Tibial artery (tissue), 4 donors: ENCODE measurements at regions not wholly inside any gene's neighbourhood (a gene's known extent, or its start where the extent isn't known, plus 50 kb on each side); places are given as distances from the start of the nearest gene placed in this dataset.

Experiments used
- DNase-seq, 2 donors: peaks; one replicate each; pipeline ENCODE4 v3.0.0-alpha.2; 2019
- H3K27ac ChIP-seq, 2 donors: fragments of 200-600 bp; sonication (generic) in 1 of 2; 1 replicate in 1 of 2; 2 replicates in 1 of 2; pipeline ENCODE4 v1.5.1; 2018 to 2019; ENCODE audit warnings: mild to moderate bottlenecking in 1 of 2
- H3K27me3 ChIP-seq, 2 donors: fragments of 200-600 bp; sonication (generic) in 1 of 2; one replicate each; pipeline versions ENCODE4 v1.5.1 to v1.6.0; 2016 to 2019
- H3K36me3 ChIP-seq, 3 donors: fragments of 200-600 bp; sonication (generic) in 2 of 3; one replicate each; pipeline ENCODE4 v1.5.1; 2016 to 2019; ENCODE audit warnings: mild to moderate bottlenecking in 2 of 3
- H3K4me1 ChIP-seq, 4 donors: fragments of 200-600 bp; sonication (generic) in 2 of 4; 1 replicate in 3 of 4; 2 replicates in 1 of 4; pipeline ENCODE4 v1.5.1; 2016 to 2019
- H3K4me3 ChIP-seq, 2 donors: fragments of 200-600 bp; sonication (generic) in 1 of 2; 1 replicate in 1 of 2; 2 replicates in 1 of 2; pipeline ENCODE4 v1.5.1; 2018 to 2019; ENCODE audit warnings: mild to moderate bottlenecking in 2 of 2
- H3K9me3 ChIP-seq, 3 donors: fragments of 200-600 bp; sonication (generic) in 1 of 3; one replicate each; pipeline ENCODE4 v1.5.1; 2016 to 2019
- intact Hi-C: fragments of 100-400 bp; cut with DNase I; formaldehyde crosslinking; loops from one replicate; pipeline ENCODE4 v1.15.0; 2023; ENCODE audit warnings: low total_unique reads
- TF ChIP-seq, protein P1 (sequence below), 2 experiments: fragments of 200-600 bp in 1 of 2; fragments of 450-650 bp in 1 of 2; IDR thresholded peaks; one replicate each; pipeline ENCODE4 v1.5.1; 2017 to 2019; ENCODE audit warnings: antibody characterized with exemption in 2 of 2, mild to moderate bottlenecking in 1 of 2, moderate library complexity in 1 of 2

DNA sequence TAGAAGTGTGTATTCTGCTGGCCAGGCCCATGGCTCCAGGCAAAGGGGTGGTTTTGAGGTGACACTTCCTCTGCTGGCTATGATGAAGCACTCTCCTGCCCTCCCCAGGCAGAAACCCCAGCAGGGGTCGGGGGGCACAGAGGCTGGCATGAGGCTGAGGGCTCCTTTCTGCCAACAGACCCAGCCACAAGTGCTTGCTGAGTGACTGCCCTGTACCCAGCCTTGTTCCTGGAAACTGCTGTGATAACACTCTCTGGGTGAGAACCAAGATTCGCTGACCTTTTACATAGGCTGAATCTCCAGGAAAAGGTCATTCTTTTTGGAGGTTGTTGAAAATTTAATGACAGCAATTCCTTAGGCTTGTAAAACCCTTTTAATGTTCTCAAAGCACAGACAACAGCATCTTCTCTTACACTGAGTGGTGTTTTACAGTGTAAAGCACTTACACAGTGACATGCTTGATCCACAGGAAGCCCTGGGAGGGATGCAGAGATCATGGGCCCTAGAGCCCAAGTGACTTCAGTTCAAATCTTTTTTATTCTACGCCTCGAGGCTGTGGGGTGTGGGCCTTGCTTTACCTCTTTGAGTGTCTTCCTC is 155.5 kb upstream of the FGGY start:
- H3K36me3 ChIP-seq: no peaks in the 10 kb centered on the region
- TF ChIP-seq, protein P1, sequence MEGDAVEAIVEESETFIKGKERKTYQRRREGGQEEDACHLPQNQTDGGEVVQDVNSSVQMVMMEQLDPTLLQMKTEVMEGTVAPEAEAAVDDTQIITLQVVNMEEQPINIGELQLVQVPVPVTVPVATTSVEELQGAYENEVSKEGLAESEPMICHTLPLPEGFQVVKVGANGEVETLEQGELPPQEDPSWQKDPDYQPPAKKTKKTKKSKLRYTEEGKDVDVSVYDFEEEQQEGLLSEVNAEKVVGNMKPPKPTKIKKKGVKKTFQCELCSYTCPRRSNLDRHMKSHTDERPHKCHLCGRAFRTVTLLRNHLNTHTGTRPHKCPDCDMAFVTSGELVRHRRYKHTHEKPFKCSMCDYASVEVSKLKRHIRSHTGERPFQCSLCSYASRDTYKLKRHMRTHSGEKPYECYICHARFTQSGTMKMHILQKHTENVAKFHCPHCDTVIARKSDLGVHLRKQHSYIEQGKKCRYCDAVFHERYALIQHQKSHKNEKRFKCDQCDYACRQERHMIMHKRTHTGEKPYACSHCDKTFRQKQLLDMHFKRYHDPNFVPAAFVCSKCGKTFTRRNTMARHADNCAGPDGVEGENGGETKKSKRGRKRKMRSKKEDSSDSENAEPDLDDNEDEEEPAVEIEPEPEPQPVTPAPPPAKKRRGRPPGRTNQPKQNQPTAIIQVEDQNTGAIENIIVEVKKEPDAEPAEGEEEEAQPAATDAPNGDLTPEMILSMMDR (IDR thresholded peaks at IDR 0.05): no peak
- intact Hi-C loops: no loop called here
- no peak overlapping the region for H3K4me3 ChIP-seq
- no peak overlapping the region for H3K27ac ChIP-seq
- no peaks in the 10 kb centered on the region for H3K9me3 ChIP-seq
- no peaks in the 10 kb centered on the region for H3K27me3 ChIP-seq
- peaks cover 0 to 40% (median 16%) of the 10 kb centered on the region in 4 donors for H3K4me1 ChIP-seq
- no peak for DNase-seq

DNA sequence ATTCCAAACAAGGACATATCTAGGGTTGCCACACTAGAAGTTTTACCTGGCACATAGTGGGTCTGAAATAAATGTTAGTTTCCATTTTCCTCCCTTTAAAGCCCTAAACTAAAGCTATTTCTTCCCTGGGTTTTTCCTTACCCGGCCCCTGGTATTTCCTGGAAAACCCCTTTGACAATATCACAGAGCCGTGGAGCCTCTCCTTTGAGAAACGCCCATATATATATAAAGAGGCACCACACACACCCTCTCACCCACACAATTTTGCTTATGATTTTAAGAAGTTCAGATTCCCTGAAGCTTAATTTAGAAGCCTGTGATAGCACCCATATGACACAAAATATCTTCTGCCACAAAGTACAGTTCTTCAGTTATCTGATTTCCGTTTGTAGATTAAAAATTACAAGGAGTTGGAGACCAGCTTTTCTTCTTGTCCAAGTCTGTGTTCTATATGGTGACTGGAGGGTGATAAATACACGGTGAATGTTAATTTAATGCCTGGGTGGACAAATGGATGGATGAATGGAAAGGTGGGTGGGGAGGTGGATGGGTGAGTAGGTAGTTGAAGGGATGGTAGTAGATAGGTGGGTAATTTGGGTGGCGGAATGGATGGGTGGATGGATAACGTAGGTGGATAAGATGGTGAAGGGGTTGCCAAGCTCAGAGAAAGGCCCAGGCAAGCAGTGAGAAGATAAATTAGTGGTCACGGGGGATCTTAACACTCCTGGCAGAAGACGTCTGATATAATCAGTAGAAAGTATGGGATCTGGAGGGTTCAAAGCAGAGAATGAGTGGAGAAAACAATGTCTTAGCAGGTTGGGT is 154.4 kb upstream of the FGGY start:
- H3K9me3 ChIP-seq: no peaks in the 10 kb centered on the region
- H3K36me3 ChIP-seq: no peaks in the 10 kb centered on the region
- intact Hi-C loops: no loop called here
- peaks cover 0 to 38% (median 22%) of the 10 kb centered on the region in 4 donors for H3K4me1 ChIP-seq
- no peak for DNase-seq
- peak overlapping the region; percentile 44 for H3K27ac ChIP-seq
- H3K4me3 ChIP-seq: no peak overlapping the region
- TF ChIP-seq, protein P1 (IDR thresholded peaks at IDR 0.05): no peak
- H3K27me3 ChIP-seq: no peaks in the 10 kb centered on the region

DNA sequence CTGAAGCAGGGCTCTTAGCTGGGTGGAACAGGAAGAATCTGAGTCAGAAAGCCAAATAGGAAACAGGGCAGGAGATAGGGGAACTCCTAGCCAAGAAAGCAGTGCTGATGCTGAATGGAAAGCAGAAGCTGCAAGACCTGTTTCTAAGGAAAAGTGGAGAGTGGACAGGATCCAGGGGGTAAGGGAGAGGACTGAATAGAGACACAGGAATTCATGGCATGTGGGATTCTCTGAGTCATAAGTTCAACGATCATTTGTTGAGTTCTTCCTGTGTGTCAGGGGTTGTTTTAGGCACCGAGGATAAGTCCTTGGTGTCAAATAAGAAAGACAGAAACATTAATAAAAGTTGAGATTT is 153.8 kb upstream of the FGGY start:
- H3K4me1 ChIP-seq: peaks cover 0 to 33% (median 20%) of the 10 kb centered on the region in 4 donors
- H3K27ac ChIP-seq: peak overlapping the region; percentile 44
- H3K27me3 ChIP-seq: no peaks in the 10 kb centered on the region
- H3K4me3 ChIP-seq: no peak overlapping the region
- TF ChIP-seq, protein P1 (IDR thresholded peaks at IDR 0.05): no peak
- no peaks in the 10 kb centered on the region for H3K36me3 ChIP-seq
- no peaks in the 10 kb centered on the region for H3K9me3 ChIP-seq
- peak in 1 of 2 donors; percentile 30 for DNase-seq
- intact Hi-C loops: no loop called here

DNA sequence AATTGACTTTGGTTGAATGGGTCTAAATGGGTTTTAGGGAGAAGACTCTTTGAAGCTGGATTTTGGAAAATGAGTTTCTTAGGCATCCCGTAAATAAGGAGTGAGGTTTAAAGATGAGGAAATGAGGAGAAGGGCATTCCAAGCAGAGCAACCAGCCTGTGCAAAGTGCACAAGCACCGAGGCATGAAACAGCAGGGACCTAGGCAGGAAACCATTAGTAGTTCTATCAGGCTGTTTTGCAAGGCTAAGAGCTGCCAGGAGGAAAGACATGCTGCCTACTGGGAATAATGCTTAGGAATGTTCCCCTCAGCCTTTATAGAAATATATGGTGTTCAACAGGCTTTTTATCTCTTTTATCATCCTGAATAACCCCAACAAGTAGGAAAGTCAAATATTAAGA is 153.1 kb upstream of the FGGY start:
- Histone ChIP-seq H3K27me3 (no peaks in the 10 kb centered on the region), H3K27ac (peak overlapping the region; percentile 44), H3K9me3 (no peaks in the 10 kb centered on the region), H3K36me3 (no peaks in the 10 kb centered on the region), H3K4me3 (no peak overlapping the region), H3K4me1 (peaks cover 0 to 26% (median 19%) of the 10 kb centered on the region in 4 donors)
- TF ChIP-seq, protein P1 (IDR thresholded peaks at IDR 0.05): no peak
- no peak for DNase-seq
- intact Hi-C loops: no loop called here

DNA sequence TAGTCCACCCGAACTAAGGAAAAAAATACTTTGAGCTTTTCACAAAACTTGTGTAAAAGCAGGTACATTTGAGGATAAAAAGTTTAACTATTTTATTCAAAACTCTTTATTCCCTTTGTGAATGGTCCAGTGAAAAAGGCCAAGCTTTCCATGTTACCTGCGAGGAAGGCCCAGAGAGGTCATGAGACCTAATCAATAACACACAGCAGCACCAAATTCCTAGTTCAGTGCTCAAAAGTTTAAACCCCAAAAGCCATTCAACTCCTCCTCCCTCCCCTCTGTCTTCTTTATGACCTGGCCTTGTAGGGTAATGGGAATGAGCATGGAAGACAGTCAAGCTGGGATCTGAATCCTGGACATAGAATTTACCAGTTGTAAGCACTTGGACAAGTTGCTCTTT is 151.9 kb upstream of the FGGY start:
- intact Hi-C loops: no loop called here
- H3K27ac ChIP-seq: peak overlapping the region in 1 of 2 donors; percentile 44
- no peak for DNase-seq

More for the DNA sequence above, 151.9 kb upstream of the FGGY start:
- Histone ChIP-seq H3K4me1 (peaks cover 0 to 27% (median 19%) of the 10 kb centered on the region in 4 donors), H3K36me3 (no peaks in the 10 kb centered on the region), H3K4me3 (no peak overlapping the region), H3K27me3 (no peaks in the 10 kb centered on the region), H3K9me3 (no peaks in the 10 kb centered on the region)
- TF ChIP-seq, protein P1 (IDR thresholded peaks at IDR 0.05): no peak
